Parathyroid adenoma (tissue), 2 donors: ENCODE measurements at regions not wholly inside any gene's neighbourhood (a gene's known extent, or its start where the extent isn't known, plus 50 kb on each side); places are given as distances from the start of the nearest gene placed in this dataset.

Experiments
- H2AFZ ChIP-seq: fragments of 300-600 bp; sonication (generic); one replicate; pipeline ENCODE4 v1.7.0; 2017; ENCODE audit warnings: antibody characterized with exemption, mild to moderate bottlenecking
- H3K27ac ChIP-seq: fragments of 300-600 bp; sonication (generic); one replicate; pipeline ENCODE4 v1.7.0; 2017
- H3K27me3 ChIP-seq: fragments of 300-600 bp; sonication (generic); one replicate; pipeline ENCODE4 v1.7.0; 2017; ENCODE audit warnings: low read length; ENCODE audit not compliant: control insufficient read depth, insufficient read depth
- H3K36me3 ChIP-seq: fragments of 300-600 bp; sonication (generic); one replicate; pipeline ENCODE4 v1.7.0; 2017; ENCODE audit warnings: low read length; ENCODE audit not compliant: control insufficient read depth, insufficient read depth
- H3K4me1 ChIP-seq: fragments of 300-600 bp; sonication (generic); one replicate; pipeline ENCODE4 v1.7.0; 2017; ENCODE audit warnings: control low read depth
- H3K4me2 ChIP-seq: fragments of 300-600 bp; sonication (generic); one replicate; pipeline ENCODE4 v1.7.0; 2017; ENCODE audit warnings: low read length
- H3K4me3 ChIP-seq: fragments of 300-600 bp; sonication (generic); one replicate; pipeline ENCODE4 v1.7.0; 2017; ENCODE audit warnings: low read depth, low read length
- H3K79me2 ChIP-seq: fragments of 300-600 bp; sonication (generic); one replicate; pipeline ENCODE4 v1.7.0; 2017; ENCODE audit warnings: control low read depth
- H3K9ac ChIP-seq: fragments of 300-600 bp; sonication (generic); one replicate; pipeline ENCODE4 v1.7.0; 2017; ENCODE audit warnings: mild to moderate bottlenecking
- H3K9me3 ChIP-seq: fragments of 300-600 bp; sonication (generic); one replicate; pipeline ENCODE4 v1.7.0; 2017; ENCODE audit warnings: low read length; ENCODE audit not compliant: control insufficient read depth
- TF ChIP-seq, protein P1 (sequence below): fragments of 300-600 bp; sonication (generic); IDR thresholded peaks from one replicate; pipeline ENCODE4 v1.7.0; 2017; ENCODE audit warnings: antibody characterized with exemption, mild to moderate bottlenecking
- donor health status: primary hyperparathyroidism.

DNA sequence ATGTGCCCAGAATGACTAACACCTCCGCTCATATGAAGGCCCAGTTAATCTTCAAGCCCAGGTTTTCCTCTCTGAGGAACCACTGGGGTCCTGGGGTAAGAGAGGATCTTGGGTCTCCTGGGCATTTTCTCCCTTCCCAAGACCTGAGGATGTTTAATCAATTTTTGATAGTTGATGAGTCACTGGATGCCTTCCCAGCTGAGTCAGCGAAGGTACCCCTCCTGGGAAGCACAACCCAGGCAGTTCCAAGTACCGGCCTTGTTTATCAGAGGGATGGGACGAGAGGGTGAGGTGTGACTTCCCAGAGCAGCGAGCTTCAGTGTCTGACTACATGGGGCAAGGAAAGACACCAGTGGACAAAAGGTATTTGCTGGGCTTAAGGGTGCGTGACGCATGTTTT lies 119.6 kb upstream of the IL12B start:
- TF ChIP-seq, protein P1, sequence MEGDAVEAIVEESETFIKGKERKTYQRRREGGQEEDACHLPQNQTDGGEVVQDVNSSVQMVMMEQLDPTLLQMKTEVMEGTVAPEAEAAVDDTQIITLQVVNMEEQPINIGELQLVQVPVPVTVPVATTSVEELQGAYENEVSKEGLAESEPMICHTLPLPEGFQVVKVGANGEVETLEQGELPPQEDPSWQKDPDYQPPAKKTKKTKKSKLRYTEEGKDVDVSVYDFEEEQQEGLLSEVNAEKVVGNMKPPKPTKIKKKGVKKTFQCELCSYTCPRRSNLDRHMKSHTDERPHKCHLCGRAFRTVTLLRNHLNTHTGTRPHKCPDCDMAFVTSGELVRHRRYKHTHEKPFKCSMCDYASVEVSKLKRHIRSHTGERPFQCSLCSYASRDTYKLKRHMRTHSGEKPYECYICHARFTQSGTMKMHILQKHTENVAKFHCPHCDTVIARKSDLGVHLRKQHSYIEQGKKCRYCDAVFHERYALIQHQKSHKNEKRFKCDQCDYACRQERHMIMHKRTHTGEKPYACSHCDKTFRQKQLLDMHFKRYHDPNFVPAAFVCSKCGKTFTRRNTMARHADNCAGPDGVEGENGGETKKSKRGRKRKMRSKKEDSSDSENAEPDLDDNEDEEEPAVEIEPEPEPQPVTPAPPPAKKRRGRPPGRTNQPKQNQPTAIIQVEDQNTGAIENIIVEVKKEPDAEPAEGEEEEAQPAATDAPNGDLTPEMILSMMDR: no peak
- no peak overlapping the region for H2AFZ ChIP-seq
- no peaks in the 10 kb centered on the region for H3K4me1 ChIP-seq
- no peaks in the 10 kb centered on the region for H3K27me3 ChIP-seq
- H3K36me3 ChIP-seq: no peaks in the 10 kb centered on the region
- H3K79me2 ChIP-seq: no peaks in the 10 kb centered on the region
- H3K9me3 ChIP-seq: no peaks in the 10 kb centered on the region
- H3K9ac ChIP-seq: no peak overlapping the region
- H3K4me3 ChIP-seq: no peak overlapping the region
- no peak overlapping the region for H3K27ac ChIP-seq
- H3K4me2 ChIP-seq: no peak overlapping the region

DNA sequence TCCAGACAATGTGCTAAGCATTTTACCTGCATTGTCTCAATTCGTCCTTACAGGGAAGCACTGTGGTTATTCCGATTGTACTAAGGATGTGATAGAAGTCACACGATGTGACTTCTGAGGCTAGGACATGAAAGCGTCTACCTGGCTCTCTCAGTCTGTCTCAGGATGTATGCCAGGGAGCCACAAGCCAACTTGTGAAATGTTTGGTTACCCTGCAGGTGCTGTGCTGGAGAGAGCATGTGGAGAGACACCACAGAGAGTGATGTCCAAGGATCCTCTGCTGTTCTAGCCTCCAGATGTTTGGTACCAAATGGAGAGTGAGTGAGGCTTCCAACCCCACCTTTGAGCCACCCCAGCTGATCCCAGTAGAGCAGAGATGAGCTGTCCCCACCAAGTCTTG lies 120.1 kb upstream of the IL12B start:
- Histone ChIP-seq H3K4me1 (no peaks in the 10 kb centered on the region), H3K9ac (no peak overlapping the region), H3K9me3 (no peaks in the 10 kb centered on the region), H3K4me2 (no peak overlapping the region), H3K27ac (no peak overlapping the region), H3K36me3 (no peaks in the 10 kb centered on the region), H3K27me3 (no peaks in the 10 kb centered on the region), H3K79me2 (no peaks in the 10 kb centered on the region), H2AFZ (no peak overlapping the region), H3K4me3 (no peak overlapping the region)
- TF ChIP-seq, protein P1: no peak

DNA sequence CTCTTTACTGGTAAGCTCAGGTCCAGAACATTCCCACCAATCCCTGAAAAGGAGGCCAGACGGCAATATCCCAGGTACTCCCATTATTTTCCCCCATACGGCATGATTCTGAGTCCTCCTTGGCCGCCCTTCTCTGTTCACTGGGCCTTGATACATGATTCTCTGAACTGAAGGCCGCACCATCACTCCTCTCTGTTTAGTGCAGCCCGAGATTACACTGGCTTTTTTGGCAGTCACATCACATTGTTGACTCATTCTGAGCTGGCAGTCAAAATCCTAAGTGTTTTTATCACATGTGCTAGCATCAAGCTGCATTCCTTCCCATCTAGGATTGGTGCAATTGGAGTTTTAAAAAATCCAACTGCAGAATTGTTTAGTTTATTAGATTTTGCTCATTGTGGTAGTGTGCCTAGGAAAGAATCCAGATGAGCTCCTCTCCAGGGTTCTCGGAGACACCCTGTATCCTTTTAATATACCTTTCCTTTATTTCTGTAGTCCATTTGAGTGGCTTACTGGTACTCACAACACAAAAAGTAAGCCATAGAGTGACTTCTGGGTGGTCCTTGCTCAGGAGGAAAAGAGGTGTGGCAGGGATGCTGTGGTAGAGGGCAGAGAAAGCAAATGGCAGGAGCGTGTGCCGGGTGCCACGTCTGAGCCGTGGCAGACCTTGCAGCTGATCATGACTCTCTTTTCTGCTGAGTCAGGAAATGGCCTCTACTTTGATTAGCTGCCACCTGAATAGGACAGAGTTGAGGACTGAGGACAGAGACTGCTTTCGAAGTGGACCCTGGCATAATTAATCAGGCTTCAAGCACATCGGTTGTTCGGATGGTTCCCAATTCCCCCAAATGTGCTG lies 121.1 kb upstream of the IL12B start:
- no peak overlapping the region for H2AFZ ChIP-seq
- H3K4me3 ChIP-seq: no peak overlapping the region
- H3K27ac ChIP-seq: no peak overlapping the region
- no peak overlapping the region for H3K9ac ChIP-seq
- no peaks in the 10 kb centered on the region for H3K36me3 ChIP-seq
- no peaks in the 10 kb centered on the region for H3K4me1 ChIP-seq
- no peaks in the 10 kb centered on the region for H3K79me2 ChIP-seq
- no peaks in the 10 kb centered on the region for H3K9me3 ChIP-seq
- no peak overlapping the region for H3K4me2 ChIP-seq
- TF ChIP-seq, protein P1: no peak
- no peaks in the 10 kb centered on the region for H3K27me3 ChIP-seq

DNA sequence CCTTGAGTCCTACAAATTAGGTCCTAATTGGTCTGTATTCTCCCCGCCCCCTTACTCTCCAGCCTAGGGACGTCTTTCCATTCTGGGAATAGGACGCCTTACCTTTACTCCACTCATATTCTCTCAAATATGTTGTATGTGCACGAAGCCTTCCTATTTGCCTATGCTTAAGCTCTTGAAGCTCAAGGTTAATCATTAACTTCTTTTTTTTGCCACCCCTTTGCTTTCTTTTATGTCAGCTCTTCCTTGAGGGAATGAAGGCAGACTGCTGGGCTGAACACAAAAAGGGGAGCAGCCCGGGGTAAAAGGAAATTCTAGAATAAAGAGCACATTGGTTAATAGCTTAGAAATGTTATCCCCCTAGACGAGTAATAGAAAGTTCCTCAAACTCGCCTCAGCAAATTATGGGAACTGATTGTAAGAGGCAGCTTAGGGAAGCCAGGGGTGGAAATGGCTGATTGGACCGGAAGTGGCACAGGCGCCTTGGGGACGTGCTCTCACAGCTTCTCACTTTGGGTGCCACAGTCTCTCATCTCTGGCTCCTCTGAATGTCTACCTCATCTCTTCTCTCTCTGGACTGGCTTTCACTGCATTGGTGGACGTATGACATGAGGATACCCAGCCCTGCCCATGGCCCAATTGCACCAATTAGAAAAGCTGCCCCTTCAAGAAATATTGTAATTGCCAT lies 122.3 kb upstream of the IL12B start:
- TF ChIP-seq, protein P1: no peak
- Histone ChIP-seq H3K27me3 (no peaks in the 10 kb centered on the region), H3K4me2 (no peak overlapping the region), H2AFZ (no peak overlapping the region), H3K9me3 (no peaks in the 10 kb centered on the region), H3K9ac (no peak overlapping the region), H3K4me1 (no peaks in the 10 kb centered on the region), H3K4me3 (no peak overlapping the region), H3K27ac (no peak overlapping the region), H3K36me3 (no peaks in the 10 kb centered on the region), H3K79me2 (no peaks in the 10 kb centered on the region)
